ENCODE measurements at regions not wholly inside any gene's neighbourhood (a gene's known extent, or its start where the extent isn't known, plus 50 kb on each side); places are given as distances from the start of the nearest gene placed in this dataset.

DNA sequence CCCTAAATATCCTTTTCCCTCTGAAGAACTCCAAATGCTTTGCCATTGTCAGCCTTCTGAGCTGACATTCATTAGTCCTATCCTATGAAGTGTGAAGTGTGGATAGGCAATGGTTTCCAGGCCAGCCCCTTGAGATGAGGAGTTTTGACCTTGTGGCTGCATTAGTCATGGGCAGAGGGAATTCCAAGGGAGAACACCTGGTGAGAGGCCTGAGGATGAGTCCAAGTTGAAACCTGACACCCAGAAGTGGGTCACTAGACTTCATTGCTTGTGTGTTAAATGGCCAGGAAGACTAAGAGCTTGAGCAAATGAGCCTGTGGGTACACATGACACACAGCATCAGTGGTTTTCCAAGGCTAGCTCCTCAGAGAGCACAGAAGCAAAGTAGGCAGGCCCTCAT, 260.8 kb downstream of the SKAP2 start:
- DNase-seq (ENCODE audit: low spot score), result no peak

GRCh38 chr7:26608402-26608801, 256.0 kb downstream of the SKAP2 start:
- no peak for DNase-seq (ENCODE audit: low spot score)

DNA sequence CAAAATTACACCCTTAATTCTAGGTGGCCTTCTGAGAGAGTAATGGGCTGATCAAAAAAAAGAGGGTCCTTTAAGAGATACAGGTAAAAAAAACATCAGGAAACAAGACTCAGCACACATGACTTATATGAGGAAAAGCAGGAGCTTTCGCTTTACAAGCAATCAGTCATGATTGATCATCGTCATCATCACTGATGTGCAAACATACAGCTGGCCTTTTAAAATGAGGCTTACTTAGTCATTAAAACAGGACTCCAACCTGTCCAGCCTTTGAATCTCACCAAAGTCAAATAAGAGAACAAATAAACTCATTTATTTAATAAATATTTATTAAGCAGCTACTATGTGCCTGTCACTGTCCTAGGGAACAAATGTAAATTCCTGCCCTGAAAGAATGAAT, 255.3 kb downstream of the SKAP2 start:
- DNase-seq (ENCODE audit: low spot score), result no peak

GRCh38 chr7:26609532-26609931, 254.9 kb downstream of the SKAP2 start:
- DNase-seq (ENCODE audit: low spot score), result no peak

DNA sequence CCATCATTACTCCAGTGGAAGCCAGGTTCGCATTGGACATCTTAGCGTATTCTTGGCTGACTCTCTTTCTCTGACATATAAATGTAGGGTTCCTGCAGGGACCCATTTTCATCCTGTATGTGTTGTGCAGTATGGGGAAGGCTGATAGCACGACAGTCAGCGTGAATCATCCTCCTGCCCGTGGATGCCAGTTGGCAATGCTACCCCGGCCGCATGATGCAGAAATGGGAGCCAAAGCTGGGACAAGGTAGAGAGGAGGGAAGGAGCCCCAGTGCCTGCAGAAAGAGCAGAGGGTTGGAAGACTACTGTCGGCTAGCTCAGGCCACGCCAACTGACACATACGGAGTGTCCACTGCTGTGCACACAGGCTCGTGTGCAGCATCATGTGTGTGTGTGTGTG, 251.6 kb downstream of the SKAP2 start:
- DNase-seq (ENCODE audit: low spot score), result no peak

- DNase-seq (ENCODE audit: low spot score), result no peak
Observed at GRCh38 chr7:26614503-26614902, 249.9 kb downstream of the SKAP2 start.

- DNase-seq (ENCODE audit: low spot score), result no peak
Observed at GRCh38 chr7:26616235-26616634, 248.2 kb downstream of the SKAP2 start.

- DNase-seq (ENCODE audit: low spot score), result no peak
Observed at GRCh38 chr7:26617066-26617465, 247.3 kb downstream of the SKAP2 start.

Measured in NAMALWA (cell line).